Activated CD4-positive, alpha-beta T cell treated with anti-CD3 and anti-CD28 coated beads, Interleukin-2, amount 10 ng/mL, durations not matched to agents 24 days and 14 days (primary cell): ENCODE measurements at regions not wholly inside any gene's neighbourhood (a gene's known extent, or its start where the extent isn't known, plus 50 kb on each side); places are given as distances from the start of the nearest gene placed in this dataset.

Experiments used
- DNase-seq: peaks from one replicate; pipeline ENCODE4 v3.0.0; 2022
- H3K27ac Mint-ChIP-seq: one replicate; pipeline ENCODE4 v1.8.0; 2022; ENCODE audit warnings: mild to moderate bottlenecking, mixed read lengths
- H3K27me3 Mint-ChIP-seq: one replicate; pipeline ENCODE4 v1.8.0; 2022; ENCODE audit warnings: mixed read lengths
- H3K36me3 Mint-ChIP-seq: one replicate; pipeline ENCODE4 v1.8.0; 2022; ENCODE audit warnings: low read depth, mild to moderate bottlenecking, mixed read lengths
- H3K4me1 Mint-ChIP-seq: one replicate; pipeline ENCODE4 v1.8.0; 2021; ENCODE audit warnings: mixed read lengths
- H3K4me3 Mint-ChIP-seq: one replicate; pipeline ENCODE4 v1.8.0; 2022; ENCODE audit warnings: mild to moderate bottlenecking, moderate library complexity, mixed read lengths
- H3K9me3 Mint-ChIP-seq: one replicate; pipeline ENCODE4 v1.8.0; 2021; ENCODE audit warnings: mixed read lengths
- intact Hi-C: fragments of 100-400 bp; cut with micrococcal nuclease; formaldehyde crosslinking; loops from one replicate; pipeline ENCODE4 v1.15.1; 2023

GRCh38 chr11:70521475-70522308 is 123.4 kb downstream of the CTTN start:
- no peak for DNase-seq
- no peak overlapping the region for H3K4me3 Mint-ChIP-seq
- intact Hi-C loops = no loop called here
- H3K9me3 Mint-ChIP-seq = no peaks in the 10 kb centered on the region
- no peaks in the 10 kb centered on the region for H3K4me1 Mint-ChIP-seq
- H3K27ac Mint-ChIP-seq = no peak overlapping the region
- H3K27me3 Mint-ChIP-seq = peaks cover 14% of the 10 kb centered on the region
- no peaks in the 10 kb centered on the region for H3K36me3 Mint-ChIP-seq

- H3K4me1 Mint-ChIP-seq = no peaks in the 10 kb centered on the region
- H3K27me3 Mint-ChIP-seq = peaks cover 14% of the 10 kb centered on the region
- H3K27ac Mint-ChIP-seq = no peak overlapping the region
- H3K9me3 Mint-ChIP-seq = no peaks in the 10 kb centered on the region
- H3K36me3 Mint-ChIP-seq = no peaks in the 10 kb centered on the region
- intact Hi-C loops = no loop called here
- DNase-seq = no peak
- no peak overlapping the region for H3K4me3 Mint-ChIP-seq
These were observed 123.9 kb downstream of the CTTN start for GRCh38 chr11:70522309-70522592.

GRCh38 chr11:70522593-70523311 is 124.4 kb downstream of the CTTN start:
- Mint-ChIP-seq H3K27ac (no peak overlapping the region), H3K27me3 (peaks cover 14% of the 10 kb centered on the region), H3K9me3 (no peaks in the 10 kb centered on the region), H3K4me1 (no peaks in the 10 kb centered on the region), H3K4me3 (no peak overlapping the region), H3K36me3 (no peaks in the 10 kb centered on the region)
- intact Hi-C loops = no loop called here
- no peak for DNase-seq

DNA sequence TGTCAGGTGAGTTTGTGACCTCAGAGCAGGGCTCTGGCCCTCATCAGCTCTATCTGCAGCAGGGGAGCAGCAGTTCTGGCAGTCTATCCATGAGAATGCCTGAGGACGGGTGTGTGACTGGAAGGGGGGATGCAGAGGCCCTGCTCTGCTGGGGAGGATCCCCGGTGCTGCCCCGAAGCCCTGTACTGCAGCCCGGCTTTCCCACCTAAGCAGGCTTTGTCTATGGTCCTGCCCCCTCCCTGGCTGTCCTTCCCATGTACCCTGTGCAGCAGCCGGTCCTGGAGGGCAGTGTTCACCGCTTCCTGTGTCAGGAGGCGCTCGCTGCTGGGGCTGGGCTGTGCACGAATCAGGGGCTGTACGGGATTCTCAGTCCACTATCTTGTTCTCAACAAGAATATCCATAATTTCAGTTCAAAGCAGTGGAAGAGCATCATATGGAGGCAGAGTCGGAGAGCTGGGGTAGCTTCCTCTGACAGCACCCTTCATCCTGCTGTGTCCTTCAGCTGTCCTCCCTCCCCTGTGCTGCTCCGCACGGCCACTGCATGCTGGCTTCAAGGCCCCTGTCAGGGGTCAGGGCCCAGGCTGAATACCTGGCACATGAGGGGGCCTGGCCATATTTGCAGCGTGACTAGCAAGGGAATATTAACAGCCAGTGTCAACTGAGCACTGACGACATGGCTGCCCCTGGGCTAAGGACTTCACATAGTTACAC is 125.2 kb downstream of the CTTN start:
- Mint-ChIP-seq H3K4me3 (no peak overlapping the region), H3K36me3 (no peaks in the 10 kb centered on the region), H3K27me3 (peaks cover 14% of the 10 kb centered on the region), H3K4me1 (no peaks in the 10 kb centered on the region), H3K9me3 (no peaks in the 10 kb centered on the region), H3K27ac (no peak overlapping the region)
- no peak for DNase-seq
- intact Hi-C loops = no loop called here

DNA sequence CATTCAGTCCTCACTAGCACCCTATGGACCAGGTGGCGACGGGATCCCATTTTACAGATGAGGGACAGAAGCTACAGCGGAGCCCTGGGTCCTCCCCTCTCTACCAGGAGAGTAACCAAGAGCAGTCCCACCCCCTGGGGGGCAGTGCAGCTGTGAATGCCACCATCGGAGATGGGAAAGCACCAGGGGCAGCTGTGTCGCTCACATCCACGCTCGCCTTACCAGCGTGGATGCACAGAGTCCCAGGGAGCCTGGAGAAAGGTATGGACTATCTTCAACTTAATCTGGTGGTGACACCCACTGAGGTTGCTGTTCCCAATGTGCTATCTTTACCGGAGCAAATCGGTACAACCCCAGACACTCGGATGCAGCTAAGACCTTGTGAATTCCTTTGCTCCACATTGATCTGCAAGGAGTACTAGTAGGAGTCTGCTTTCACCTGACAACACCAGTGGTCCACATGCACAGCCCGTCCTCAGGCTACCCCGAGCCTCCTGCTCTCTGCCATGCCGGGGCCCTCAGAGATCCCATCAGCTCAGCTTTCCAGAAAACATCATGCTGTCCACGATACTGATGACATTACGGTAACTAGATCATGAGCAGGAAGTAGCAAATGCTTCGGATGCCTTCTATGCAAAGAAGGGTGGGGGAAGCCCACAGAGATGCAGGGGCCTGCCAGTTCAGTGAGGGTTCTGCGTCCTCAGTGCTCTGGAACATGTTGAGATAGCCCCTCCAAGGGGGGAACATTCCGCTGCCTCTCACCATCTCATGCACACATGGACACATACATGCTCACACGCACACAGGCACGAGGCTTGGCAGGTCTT is 126.0 kb downstream of the CTTN start:
- DNase-seq = no peak
- Mint-ChIP-seq H3K4me1 (no peaks in the 10 kb centered on the region), H3K4me3 (no peak overlapping the region), H3K27me3 (peaks cover 14% of the 10 kb centered on the region), H3K36me3 (no peaks in the 10 kb centered on the region), H3K27ac (no peak overlapping the region), H3K9me3 (no peaks in the 10 kb centered on the region)
- intact Hi-C loops = no loop called here

GRCh38 chr11:70525006-70525405 is 126.7 kb downstream of the CTTN start:
- H3K36me3 Mint-ChIP-seq = no peaks in the 10 kb centered on the region
- H3K27ac Mint-ChIP-seq = no peak overlapping the region
- intact Hi-C loops = no loop called here
- H3K4me3 Mint-ChIP-seq = no peak overlapping the region
- no peak for DNase-seq
- H3K4me1 Mint-ChIP-seq = no peaks in the 10 kb centered on the region
- peaks cover 14% of the 10 kb centered on the region for H3K27me3 Mint-ChIP-seq
- no peaks in the 10 kb centered on the region for H3K9me3 Mint-ChIP-seq

GRCh38 chr11:70525466-70525865 is 127.1 kb downstream of the CTTN start:
- Mint-ChIP-seq H3K4me3 (no peak overlapping the region), H3K4me1 (no peaks in the 10 kb centered on the region), H3K27me3 (peaks cover 13% of the 10 kb centered on the region), H3K36me3 (no peaks in the 10 kb centered on the region), H3K9me3 (no peaks in the 10 kb centered on the region), H3K27ac (no peak overlapping the region)
- DNase-seq = no peak
- intact Hi-C loops = no loop called here

DNA sequence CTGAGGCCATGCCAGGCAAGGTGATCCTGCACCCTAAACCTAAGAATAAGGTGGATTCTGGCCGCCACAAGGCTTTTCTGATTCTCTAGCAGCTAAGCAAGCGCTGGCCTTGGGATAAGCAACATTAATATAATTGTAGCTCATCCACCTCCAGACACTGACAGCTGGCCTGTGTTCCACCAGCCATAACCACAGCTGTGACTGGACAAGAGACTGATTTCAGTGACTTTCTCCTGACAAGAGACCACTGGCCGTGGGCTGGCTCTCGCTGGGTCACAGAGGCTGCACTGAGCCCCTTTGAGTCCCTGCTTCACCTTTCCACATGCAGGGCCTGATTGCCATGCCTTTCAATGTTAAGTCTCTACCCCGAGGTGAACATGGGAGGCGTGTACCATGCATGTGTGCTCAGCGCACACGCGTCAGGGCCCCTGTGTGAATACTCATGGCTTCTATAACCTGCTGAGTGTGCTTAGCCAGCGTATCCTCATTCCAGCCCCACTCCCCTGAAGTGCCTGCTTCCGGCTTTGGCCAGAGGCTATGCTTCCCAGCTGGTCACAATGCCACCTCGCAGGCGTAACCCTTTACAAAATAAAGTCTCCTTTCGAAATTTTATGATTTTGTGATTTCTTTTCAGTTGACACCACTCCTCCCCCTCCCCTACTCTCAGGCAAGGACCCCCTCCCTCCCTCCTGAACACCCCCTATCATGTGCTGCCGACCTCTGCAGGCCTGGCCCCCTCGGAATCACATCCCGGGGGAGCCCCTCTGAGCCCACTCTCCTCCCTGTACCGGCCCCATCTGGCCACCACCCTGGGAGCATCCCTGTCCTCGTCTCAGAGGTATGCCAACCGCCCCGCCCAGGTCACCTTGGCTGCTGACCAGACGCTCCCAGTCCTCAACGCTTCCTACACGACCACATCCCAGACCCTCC is 128.1 kb downstream of the CTTN start:
- no peaks in the 10 kb centered on the region for H3K4me1 Mint-ChIP-seq
- H3K27me3 Mint-ChIP-seq = peaks cover 6% of the 10 kb centered on the region
- no peaks in the 10 kb centered on the region for H3K9me3 Mint-ChIP-seq
- intact Hi-C loops = no loop called here
- H3K4me3 Mint-ChIP-seq = no peak overlapping the region
- H3K36me3 Mint-ChIP-seq = no peaks in the 10 kb centered on the region
- H3K27ac Mint-ChIP-seq = no peak overlapping the region
- DNase-seq = no peak

DNA sequence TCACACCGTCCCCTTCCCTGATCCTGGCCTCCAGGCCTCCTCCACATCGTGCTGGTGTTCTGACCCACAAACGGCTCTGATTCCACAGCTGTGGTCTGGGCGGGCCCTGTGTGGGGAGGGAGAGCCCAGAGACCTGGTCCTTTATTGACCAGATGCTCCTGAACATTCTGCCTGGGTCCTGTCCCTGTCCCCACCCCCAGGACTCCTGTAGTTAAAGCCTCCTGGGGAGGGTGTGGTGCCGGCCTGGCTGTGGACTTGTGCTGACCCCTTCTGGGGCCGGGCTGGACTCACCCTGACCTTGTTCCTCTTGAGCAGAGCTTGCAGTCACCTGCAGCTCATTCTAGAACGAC is 128.7 kb downstream of the CTTN start:
- H3K27ac Mint-ChIP-seq = no peak overlapping the region
- no peak overlapping the region for H3K4me3 Mint-ChIP-seq
- no peaks in the 10 kb centered on the region for H3K36me3 Mint-ChIP-seq
- no peaks in the 10 kb centered on the region for H3K4me1 Mint-ChIP-seq
- DNase-seq = no peak
- intact Hi-C loops = no loop called here
- H3K27me3 Mint-ChIP-seq = peaks cover 3% of the 10 kb centered on the region
- no peaks in the 10 kb centered on the region for H3K9me3 Mint-ChIP-seq

DNA sequence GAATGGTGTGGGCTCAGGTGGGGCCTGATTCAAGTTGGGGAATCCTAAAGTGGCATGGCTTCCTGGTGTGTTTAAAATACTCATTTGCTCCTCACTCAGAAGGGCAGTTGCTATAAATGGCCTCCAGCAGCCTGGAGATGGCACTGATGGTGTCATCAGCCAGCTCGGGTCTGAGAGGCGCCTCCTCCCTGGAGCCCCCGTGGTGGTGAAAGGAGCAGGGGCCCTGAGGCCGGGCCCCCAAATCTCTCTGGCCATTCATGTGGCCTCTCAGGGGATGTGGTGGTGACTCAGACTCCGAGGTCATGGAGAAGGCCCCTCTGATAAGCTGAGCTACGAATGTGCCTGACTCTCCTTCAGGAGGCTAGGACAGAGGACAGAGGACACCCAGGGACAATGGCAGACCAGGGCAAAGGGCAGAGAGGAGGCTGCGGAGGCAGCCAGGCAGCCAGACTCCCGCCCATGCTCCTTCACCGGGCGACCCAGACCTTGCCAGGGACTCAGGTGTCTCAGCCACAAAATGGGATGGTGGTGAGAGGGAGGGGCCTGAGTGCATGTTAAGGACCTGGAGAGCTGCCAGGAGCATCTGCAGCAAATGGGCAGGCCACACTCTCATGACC is 129.2 kb downstream of the CTTN start:
- Mint-ChIP-seq H3K4me3 (no peak overlapping the region), H3K27me3 (peaks cover 1% of the 10 kb centered on the region), H3K36me3 (no peaks in the 10 kb centered on the region), H3K9me3 (no peaks in the 10 kb centered on the region), H3K4me1 (no peaks in the 10 kb centered on the region), H3K27ac (no peak overlapping the region)
- DNase-seq = no peak
- intact Hi-C loops = no loop called here

GRCh38 chr11:70528046-70528793 is 129.9 kb downstream of the CTTN start:
- Mint-ChIP-seq H3K27ac (no peak overlapping the region), H3K4me3 (no peak overlapping the region), H3K4me1 (no peaks in the 10 kb centered on the region), H3K36me3 (no peaks in the 10 kb centered on the region), H3K9me3 (no peaks in the 10 kb centered on the region), H3K27me3 (no peaks in the 10 kb centered on the region)
- no peak for DNase-seq
- intact Hi-C loops = no loop called here

- peaks cover 5% of the 10 kb centered on the region for H3K9me3 Mint-ChIP-seq
- H3K4me1 Mint-ChIP-seq = no peaks in the 10 kb centered on the region
- no peaks in the 10 kb centered on the region for H3K36me3 Mint-ChIP-seq
- H3K27me3 Mint-ChIP-seq = no peaks in the 10 kb centered on the region
- intact Hi-C loops = no loop called here
- DNase-seq = no peak
- H3K4me3 Mint-ChIP-seq = no peak overlapping the region
- no peak overlapping the region for H3K27ac Mint-ChIP-seq
These were observed 130.7 kb downstream of the CTTN start for GRCh38 chr11:70528794-70529580.
